ENCODE measurements at regions not wholly inside any gene's neighbourhood (a gene's known extent, or its start where the extent isn't known, plus 50 kb on each side); places are given as distances from the start of the nearest gene placed in this dataset.
"Not testable (repeated sequence)": the region's sequence is repeated elsewhere in the genome, so short reads cannot be mapped to it uniquely, and the experiment has no call there.

GRCh38 chr10:29816801-29817558 is 182.2 kb upstream of the SVIL start:
- DNase-seq = no peak

GRCh38 chr10:29815572-29815971 is 180.8 kb upstream of the SVIL start:
- no peak for DNase-seq

GRCh38 chr10:29811751-29812427 is 177.1 kb upstream of the SVIL start:
- no peak for DNase-seq

- DNase-seq = no peak
These were observed 176.0 kb upstream of the SVIL start for GRCh38 chr10:29810816-29811215.

GRCh38 chr10:29810231-29810630 is 175.5 kb upstream of the SVIL start:
- DNase-seq = not testable (repeated sequence)

GRCh38 chr10:29809383-29809782 is 174.6 kb upstream of the SVIL start:
- DNase-seq = no peak

GRCh38 chr10:29807163-29807806 is 172.5 kb upstream of the SVIL start:
- DNase-seq = no peak

- DNase-seq = no peak
These were observed 171.6 kb upstream of the SVIL start for GRCh38 chr10:29806350-29806788.

- no peak for DNase-seq
These were observed 170.5 kb upstream of the SVIL start for GRCh38 chr10:29805134-29805723.

GRCh38 chr10:29804025-29804852 is 169.5 kb upstream of the SVIL start:
- DNase-seq = no peak

- DNase-seq = no peak
These were observed 167.4 kb upstream of the SVIL start for GRCh38 chr10:29802171-29802570.

- no peak for DNase-seq
These were observed 164.3 kb upstream of the SVIL start for GRCh38 chr10:29798921-29799690.

GRCh38 chr10:29797616-29798015 is 162.8 kb upstream of the SVIL start:
- no peak for DNase-seq

GRCh38 chr10:29795850-29796249 is 161.1 kb upstream of the SVIL start:
- DNase-seq = no peak

GRCh38 chr10:29794776-29795611 is 160.2 kb upstream of the SVIL start:
- no peak for DNase-seq

GRCh38 chr10:29791773-29792172 is 157.0 kb upstream of the SVIL start:
- no peak for DNase-seq

GRCh38 chr10:29790207-29790606 is 155.4 kb upstream of the SVIL start:
- DNase-seq = no peak

GRCh38 chr10:29788113-29788512 is 153.3 kb upstream of the SVIL start:
- no peak for DNase-seq

GRCh38 chr10:29785701-29786100 is 150.9 kb upstream of the SVIL start:
- no peak for DNase-seq

GRCh38 chr10:29784175-29784773 is 149.5 kb upstream of the SVIL start:
- no peak for DNase-seq
